Prostate gland (tissue), 2 donors: ENCODE measurements at regions not wholly inside any gene's neighbourhood (a gene's known extent, or its start where the extent isn't known, plus 50 kb on each side); places are given as distances from the start of the nearest gene placed in this dataset.

Experiments used
- DNase-seq: peaks from one replicate; pipeline ENCODE4 v3.0.0-alpha.2; 2019; ENCODE audit warnings: low spot score
- H3K27ac ChIP-seq, 2 donors: fragments of 200-600 bp; sonication (generic); 2 replicates each; pipeline ENCODE4 v1.5.1; 2017 to 2019
- H3K27me3 ChIP-seq: fragments of 200-600 bp; sonication (generic); replicated peaks from 2 replicates; pipeline ENCODE4 v1.5.1; 2019; ENCODE audit not compliant: insufficient read depth
- H3K36me3 ChIP-seq, 2 donors: fragments of 200-600 bp; sonication (generic); 1 replicate in 1 of 2; 2 replicates in 1 of 2; pipeline versions ENCODE4 v1.5.1 to v1.8.1; 2017 to 2019
- H3K4me1 ChIP-seq: fragments of 200-600 bp; sonication (generic); replicated peaks from 2 replicates; pipeline ENCODE4 v1.5.1; 2019
- H3K4me3 ChIP-seq, 2 donors: fragments of 200-600 bp; sonication (generic); 2 replicates each; pipeline ENCODE4 v1.5.1; 2017 to 2019
- H3K9me3 ChIP-seq: fragments of 200-600 bp; sonication (generic); 2 replicates; pipeline ENCODE4 v1.5.1; 2017
- POLR2A ChIP-seq: fragments of 450-650 bp; IDR thresholded peaks from one replicate; pipeline ENCODE4 v1.6.1; 2016; ENCODE audit warnings: antibody characterized with exemption, mild to moderate bottlenecking
- POLR2AphosphoS5 ChIP-seq: sonication (generic); formaldehyde crosslinking; IDR thresholded peaks from one replicate; pipeline ENCODE4 v1.6.1; 2017; ENCODE audit warnings: antibody characterized with exemption
- WGBS: methylation state at CpG from one replicate; pipeline ENCODE4 v1.1.5; 2018; 5-methylcytosine and 5-hydroxymethylcytosine counted together
- intact Hi-C: fragments of 100-400 bp; cut with DNase I; formaldehyde crosslinking; loops from one replicate; pipeline ENCODE4 v1.14.2; 2022
- small RNA-seq, 2 donors: library from RNA; depleted of rRNA; stranded (forward); fragments of <200 nt; gene quantifications; one replicate each; pipeline ENCODE3, GENCODE V24; 2016
- TF ChIP-seq, protein P1 (sequence below), 4 experiments: fragments of 200-600 bp in 2 of 4; fragments of 450-650 bp in 2 of 4; sonication (generic) in 2 of 4; IDR thresholded peaks; 1 replicate in 3 of 4; 2 replicates in 1 of 4; pipeline ENCODE4 v1.5.1; 2016 to 2019; ENCODE audit warnings: antibody characterized with exemption in 4 of 4, mild to moderate bottlenecking in 2 of 4, moderate library complexity in 2 of 4

DNA sequence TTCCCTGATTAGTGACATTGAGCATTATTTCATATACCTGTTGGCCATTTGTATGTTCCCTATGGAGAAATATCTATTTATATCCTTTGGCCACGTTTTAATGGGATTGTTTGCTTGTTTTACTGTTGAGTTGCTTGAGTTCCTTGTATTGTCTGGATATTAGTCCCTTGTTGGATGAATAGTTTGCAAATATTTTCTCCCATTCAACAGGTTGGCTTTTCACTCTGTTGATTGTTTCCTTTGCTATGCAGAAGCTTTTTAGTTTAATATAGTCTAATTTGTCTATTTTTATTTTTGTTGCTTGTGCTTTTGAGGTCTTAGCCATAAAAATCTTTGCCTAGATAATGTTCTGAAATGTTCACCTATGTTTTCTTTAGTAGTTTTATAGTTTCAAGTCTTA is 60.2 kb upstream of the HUWE1 start:
- H3K4me3 ChIP-seq, result no peak overlapping the region
- H3K9me3 ChIP-seq, result no peaks in the 10 kb centered on the region
- H3K27me3 ChIP-seq, result no peaks in the 10 kb centered on the region
- intact Hi-C loops, result no loop called here
- 33% methylated on average over 1 of the region's 1 CpG for WGBS
- H3K4me1 ChIP-seq, result no peaks in the 10 kb centered on the region
- no peak for DNase-seq
- H3K36me3 ChIP-seq, result no peaks in the 10 kb centered on the region
- TF ChIP-seq POLR2AphosphoS5, result no peak
- no peak overlapping the region for H3K27ac ChIP-seq

DNA sequence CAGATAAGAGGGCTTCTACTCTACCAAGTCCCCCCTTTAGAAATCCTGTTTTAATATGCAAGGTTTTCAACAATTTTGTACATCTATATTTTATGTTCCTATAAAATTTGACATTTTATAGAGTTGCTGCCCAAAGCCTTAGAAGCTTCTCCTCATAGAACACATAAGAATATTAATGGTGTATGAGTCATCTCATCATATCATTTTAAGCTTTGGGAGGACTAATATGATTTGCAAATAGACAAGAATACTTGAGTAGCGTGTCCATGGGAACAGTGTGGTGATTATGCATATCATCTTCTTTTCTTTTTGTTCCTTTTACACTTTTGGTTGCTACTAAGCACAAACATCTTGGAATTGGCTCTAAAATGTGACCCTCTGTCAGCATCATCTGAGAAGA is 56.7 kb upstream of the HUWE1 start:
- TF ChIP-seq POLR2AphosphoS5, result no peak
- no peak for TF ChIP-seq POLR2A
- TF ChIP-seq, protein P1, sequence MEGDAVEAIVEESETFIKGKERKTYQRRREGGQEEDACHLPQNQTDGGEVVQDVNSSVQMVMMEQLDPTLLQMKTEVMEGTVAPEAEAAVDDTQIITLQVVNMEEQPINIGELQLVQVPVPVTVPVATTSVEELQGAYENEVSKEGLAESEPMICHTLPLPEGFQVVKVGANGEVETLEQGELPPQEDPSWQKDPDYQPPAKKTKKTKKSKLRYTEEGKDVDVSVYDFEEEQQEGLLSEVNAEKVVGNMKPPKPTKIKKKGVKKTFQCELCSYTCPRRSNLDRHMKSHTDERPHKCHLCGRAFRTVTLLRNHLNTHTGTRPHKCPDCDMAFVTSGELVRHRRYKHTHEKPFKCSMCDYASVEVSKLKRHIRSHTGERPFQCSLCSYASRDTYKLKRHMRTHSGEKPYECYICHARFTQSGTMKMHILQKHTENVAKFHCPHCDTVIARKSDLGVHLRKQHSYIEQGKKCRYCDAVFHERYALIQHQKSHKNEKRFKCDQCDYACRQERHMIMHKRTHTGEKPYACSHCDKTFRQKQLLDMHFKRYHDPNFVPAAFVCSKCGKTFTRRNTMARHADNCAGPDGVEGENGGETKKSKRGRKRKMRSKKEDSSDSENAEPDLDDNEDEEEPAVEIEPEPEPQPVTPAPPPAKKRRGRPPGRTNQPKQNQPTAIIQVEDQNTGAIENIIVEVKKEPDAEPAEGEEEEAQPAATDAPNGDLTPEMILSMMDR (IDR thresholded peaks at IDR 0.05), result no peak
- no peaks in the 10 kb centered on the region for H3K27me3 ChIP-seq
- H3K9me3 ChIP-seq, result no peaks in the 10 kb centered on the region
- intact Hi-C loops, result no loop called here
- no peaks in the 10 kb centered on the region for H3K4me1 ChIP-seq
- no peak for DNase-seq
- no peak overlapping the region for H3K4me3 ChIP-seq
- H3K36me3 ChIP-seq, result no peaks in the 10 kb centered on the region
- no peak overlapping the region for H3K27ac ChIP-seq
- WGBS, result 80% methylated on average over 1 of the region's 1 CpG

DNA sequence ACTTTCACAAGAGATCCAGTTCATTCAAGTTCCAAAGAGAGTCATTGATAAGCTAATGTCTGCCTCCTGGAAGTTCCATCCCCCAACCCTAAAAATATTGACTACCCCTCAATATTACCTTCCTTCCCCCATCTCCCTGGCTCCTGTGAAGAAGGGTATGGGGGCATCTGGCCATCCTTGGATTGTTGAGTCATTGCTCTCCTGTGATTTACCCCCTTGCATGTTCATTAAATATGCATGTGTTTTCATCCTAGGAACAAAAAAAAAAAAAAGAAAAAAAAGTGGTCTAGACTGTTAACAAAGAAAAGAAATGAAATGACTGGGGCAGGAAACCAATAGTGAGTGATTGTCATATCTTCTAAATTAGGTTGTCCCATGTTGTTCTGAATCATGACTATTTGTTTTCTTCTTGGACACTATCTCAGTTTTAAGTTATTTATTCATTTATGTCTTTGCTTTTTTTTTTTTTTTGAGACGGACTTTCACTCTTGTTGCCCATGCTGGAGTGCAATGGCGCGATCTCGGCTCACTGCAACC is 51.9 kb upstream of the HUWE1 start:
- Histone ChIP-seq H3K27me3 (no peaks in the 10 kb centered on the region), H3K27ac (no peak overlapping the region), H3K4me3 (no peak overlapping the region), H3K4me1 (no peaks in the 10 kb centered on the region), H3K36me3 (no peaks in the 10 kb centered on the region), H3K9me3 (no peaks in the 10 kb centered on the region)
- no peak for TF ChIP-seq POLR2A
- no peak for DNase-seq
- intact Hi-C loops, result no loop called here
- WGBS, result 93% methylated on average over 4 of the region's 4 CpGs

Small RNA genes lying in the stretch of these regions (small RNA-seq; reads per million reads assigned to genes)
- gene BX323845.1 (0 reads per million in 2 donors), gene BX323845.2 (0 reads per million in 2 donors)
